ENCODE measurements at regions not wholly inside any gene's neighbourhood (a gene's known extent, or its start where the extent isn't known, plus 50 kb on each side); places are given as distances from the start of the nearest gene placed in this dataset.
"Not testable (repeated sequence)": the region's sequence is repeated elsewhere in the genome, so short reads cannot be mapped to it uniquely, and the experiment has no call there.

DNA sequence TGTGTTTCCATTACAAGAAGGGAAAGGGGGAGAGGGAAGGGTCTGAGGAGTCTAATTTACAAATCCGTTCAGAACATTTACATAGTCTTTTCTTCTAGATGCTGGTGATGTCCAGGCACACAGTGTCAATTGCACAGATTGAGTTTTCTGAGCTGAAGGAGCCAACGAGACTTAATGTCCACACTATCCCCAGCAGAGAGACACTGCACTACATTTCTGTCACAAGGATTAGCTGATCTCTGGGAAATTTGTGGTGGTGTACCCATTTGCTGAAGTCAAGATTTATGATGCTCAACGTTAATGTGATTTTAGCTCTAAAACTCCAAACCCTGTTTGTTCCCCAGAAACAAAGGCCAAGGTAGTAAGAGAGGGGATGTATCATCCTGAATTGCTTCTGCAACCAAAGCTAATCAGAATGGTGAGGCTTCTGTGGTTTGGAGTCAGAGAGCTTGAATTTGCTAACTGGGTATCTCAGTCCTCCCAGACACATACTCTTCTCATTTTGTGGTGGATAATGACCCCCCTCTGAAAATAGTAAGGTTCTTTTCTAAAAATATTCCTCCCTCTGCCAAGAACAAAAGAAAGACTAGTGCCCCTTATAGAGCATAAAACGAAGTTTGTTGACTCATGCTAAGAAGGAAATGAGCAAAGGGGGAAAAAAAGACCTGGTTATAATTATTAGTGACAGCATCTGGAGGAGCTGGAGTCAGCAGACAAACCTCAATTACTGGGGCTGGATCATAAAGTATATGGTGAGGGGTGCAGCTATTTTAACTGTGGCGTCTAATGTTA, 416.9 kb downstream of the PSAT1 start:
- Histone ChIP-seq H3K9me3 (ENCODE audit: control insufficient read depth, low read length) (no peaks in the 10 kb centered on the region), H3K79me2 (no peaks in the 10 kb centered on the region), H3K4me3 (ENCODE audit: low read depth, low read length) (no peak overlapping the region), H3K27me3 (ENCODE audit: control insufficient read depth, insufficient read depth, low read length) (no peaks in the 10 kb centered on the region), H2AFZ (no peak overlapping the region), H3K4me2 (ENCODE audit: low read length) (no peak overlapping the region), H3K9ac (no peak overlapping the region), H3K36me3 (ENCODE audit: control insufficient read depth, insufficient read depth, low read length) (no peaks in the 10 kb centered on the region), H3K27ac (no peak overlapping the region), H3K4me1 (no peaks in the 10 kb centered on the region)
- TF ChIP-seq CTCF (IDR thresholded peaks at IDR 0.05): no peak

DNA sequence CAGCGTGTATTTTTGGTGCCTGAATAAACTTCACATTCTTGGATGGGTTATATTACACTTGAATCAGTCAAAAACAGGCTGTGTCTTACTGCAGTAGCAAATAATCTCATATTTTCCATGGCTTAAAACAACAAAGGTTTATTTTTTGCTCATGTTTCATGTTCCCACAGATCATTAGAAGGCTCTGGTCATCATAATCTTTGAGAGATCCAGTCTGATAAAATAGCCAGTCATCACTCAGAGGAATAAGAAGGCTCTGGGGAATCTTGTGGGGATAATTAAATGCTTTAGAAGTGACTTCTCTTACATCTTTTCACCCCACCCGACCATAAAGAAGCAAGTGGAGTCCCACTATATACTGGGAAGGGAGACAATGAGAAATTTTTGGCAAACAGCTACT, 417.7 kb downstream of the PSAT1 start:
- Histone ChIP-seq H3K27ac (no peak overlapping the region), H3K36me3 (ENCODE audit: control insufficient read depth, insufficient read depth, low read length) (no peaks in the 10 kb centered on the region), H3K9me3 (ENCODE audit: control insufficient read depth, low read length) (no peaks in the 10 kb centered on the region), H3K9ac (no peak overlapping the region), H2AFZ (no peak overlapping the region), H3K4me2 (ENCODE audit: low read length) (no peak overlapping the region), H3K79me2 (no peaks in the 10 kb centered on the region), H3K27me3 (ENCODE audit: control insufficient read depth, insufficient read depth, low read length) (no peaks in the 10 kb centered on the region), H3K4me1 (no peaks in the 10 kb centered on the region), H3K4me3 (ENCODE audit: low read depth, low read length) (no peak overlapping the region)
- TF ChIP-seq CTCF (IDR thresholded peaks at IDR 0.05): no peak

- not testable (repeated sequence) for H3K9ac ChIP-seq; H3K27ac ChIP-seq; H3K27me3 ChIP-seq (ENCODE audit: control insufficient read depth, insufficient read depth, low read length); H3K4me2 ChIP-seq (ENCODE audit: low read length); H3K36me3 ChIP-seq (ENCODE audit: control insufficient read depth, insufficient read depth, low read length); H3K79me2 ChIP-seq; H2AFZ ChIP-seq; H3K9me3 ChIP-seq (ENCODE audit: control insufficient read depth, low read length); H3K4me3 ChIP-seq (ENCODE audit: low read depth, low read length); H3K4me1 ChIP-seq
These were observed 422.1 kb downstream of the PSAT1 start for GRCh38 chr9:78719029-78719428.

DNA sequence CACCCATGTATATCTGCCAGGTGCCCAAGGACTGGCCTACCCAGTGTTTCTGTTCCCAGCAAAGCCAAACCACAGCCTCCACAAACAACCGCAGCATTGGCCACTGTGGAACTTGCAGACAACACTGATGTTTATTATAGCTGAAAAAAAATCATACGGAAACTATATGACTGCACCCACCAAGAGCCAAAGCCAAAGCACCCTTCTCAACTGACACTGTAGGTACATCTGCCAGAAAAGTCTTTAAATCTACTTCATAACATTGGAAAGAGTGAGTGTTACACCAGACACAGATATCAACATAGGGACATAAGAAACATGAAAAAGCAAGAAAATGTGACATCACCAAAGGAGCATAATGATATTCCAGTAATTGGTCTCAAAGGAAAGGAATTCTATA, 428.0 kb downstream of the PSAT1 start:
- Histone ChIP-seq H3K4me2 (ENCODE audit: low read length) (no peak overlapping the region), H3K27me3 (ENCODE audit: control insufficient read depth, insufficient read depth, low read length) (no peaks in the 10 kb centered on the region), H3K4me3 (ENCODE audit: low read depth, low read length) (no peak overlapping the region), H3K79me2 (no peaks in the 10 kb centered on the region), H2AFZ (no peak overlapping the region), H3K36me3 (ENCODE audit: control insufficient read depth, insufficient read depth, low read length) (no peaks in the 10 kb centered on the region), H3K27ac (no peak overlapping the region), H3K4me1 (no peaks in the 10 kb centered on the region), H3K9ac (no peak overlapping the region), H3K9me3 (ENCODE audit: control insufficient read depth, low read length) (no peaks in the 10 kb centered on the region)
- no peak for TF ChIP-seq CTCF (IDR thresholded peaks at IDR 0.05)

- H3K4me2 ChIP-seq (ENCODE audit: low read length): no peak overlapping the region
- no peaks in the 10 kb centered on the region for H3K27me3 ChIP-seq (ENCODE audit: control insufficient read depth, insufficient read depth, low read length)
- H3K9ac ChIP-seq: no peak overlapping the region
- no peak for TF ChIP-seq CTCF (IDR thresholded peaks at IDR 0.05)
- no peaks in the 10 kb centered on the region for H3K36me3 ChIP-seq (ENCODE audit: control insufficient read depth, insufficient read depth, low read length)
- no peaks in the 10 kb centered on the region for H3K4me1 ChIP-seq
- H3K9me3 ChIP-seq (ENCODE audit: control insufficient read depth, low read length): no peaks in the 10 kb centered on the region
- no peak overlapping the region for H3K4me3 ChIP-seq (ENCODE audit: low read depth, low read length)
- H3K79me2 ChIP-seq: no peaks in the 10 kb centered on the region
- H3K27ac ChIP-seq: no peak overlapping the region
- no peak overlapping the region for H2AFZ ChIP-seq
These were observed 428.6 kb downstream of the PSAT1 start for GRCh38 chr9:78725503-78725902.
